Activated CD4-positive, alpha-beta T cell treated with anti-CD3 and anti-CD28 coated beads, Interleukin-2, amount 10 ng/mL, durations not matched to agents 7 days and 5 days (primary cell): ENCODE measurements at regions not wholly inside any gene's neighbourhood (a gene's known extent, or its start where the extent isn't known, plus 50 kb on each side); places are given as distances from the start of the nearest gene placed in this dataset.
"Not testable (repeated sequence)": the region's sequence is repeated elsewhere in the genome, so short reads cannot be mapped to it uniquely, and the experiment has no call there.

ENCODE experiments used
- CTCF ChIA-PET: fragments of 350-600 bp; sonication (Branson Sonifier 250); formaldehyde crosslinking; loops from one replicate; lab custom pipeline; 2021; ENCODE audit warnings: antibody characterized with exemption; lab: Charles Lee
- POLR2A ChIA-PET: fragments of 350-600 bp; sonication (Branson Sonifier 250); formaldehyde crosslinking; loops from one replicate; lab custom pipeline; 2021; ENCODE audit warnings: antibody characterized with exemption; lab: Charles Lee
- DNase-seq: peaks from one replicate; pipeline ENCODE4 v3.0.0-alpha.2; 2020
- H3K27ac Mint-ChIP-seq: one replicate; pipeline ENCODE4 v1.8.0; 2021; ENCODE audit warnings: mild to moderate bottlenecking, moderate library complexity, mixed read lengths
- H3K27me3 Mint-ChIP-seq: one replicate; pipeline ENCODE4 v1.8.0; 2021; ENCODE audit warnings: mixed read lengths
- H3K36me3 Mint-ChIP-seq: one replicate; pipeline ENCODE4 v1.8.0; 2021; ENCODE audit warnings: low read depth, mixed read lengths
- H3K4me1 Mint-ChIP-seq: one replicate; pipeline ENCODE4 v1.8.0; 2021; ENCODE audit warnings: mixed read lengths
- H3K4me3 Mint-ChIP-seq: one replicate; pipeline ENCODE4 v1.8.0; 2021; ENCODE audit warnings: mild to moderate bottlenecking, moderate library complexity, mixed read lengths
- H3K9me3 Mint-ChIP-seq: one replicate; pipeline ENCODE4 v1.8.0; 2021; ENCODE audit warnings: mixed read lengths

DNA sequence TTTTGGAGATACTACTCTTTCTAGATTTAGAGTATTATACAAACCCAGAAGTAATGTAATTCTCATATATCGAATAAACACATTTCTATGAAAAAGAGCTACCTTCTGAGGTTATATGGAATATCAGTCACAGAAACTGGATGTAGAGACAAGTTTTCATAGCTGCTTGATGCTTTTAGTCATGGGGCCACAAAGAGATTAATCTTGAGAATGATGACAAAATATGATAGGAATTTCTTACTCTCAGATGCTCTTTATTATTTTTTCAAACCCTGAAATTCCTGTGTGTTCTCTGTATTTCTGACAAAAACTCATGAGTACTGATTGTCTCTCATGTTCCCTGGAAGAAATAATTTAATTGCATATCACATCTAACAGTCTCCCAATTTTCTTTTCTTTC, 662.5 kb downstream of the RAPGEF2 start:
- Mint-ChIP-seq H3K9me3 (no peaks in the 10 kb centered on the region), H3K4me3 (no peak overlapping the region), H3K36me3 (no peaks in the 10 kb centered on the region), H3K27ac (no peak overlapping the region), H3K4me1 (no peaks in the 10 kb centered on the region), H3K27me3 (no peaks in the 10 kb centered on the region)
- no peak for DNase-seq
- CTCF ChIA-PET: interaction anchor here (1.7 kb wide), 1 partner anchor 12 kb away, joined by 5 read pairs; no protein-coding TSS in a partner anchor
- POLR2A ChIA-PET: no interaction called here

GRCh38 chr4:159766241-159766640, 663.4 kb downstream of the RAPGEF2 start:
- H3K36me3 Mint-ChIP-seq: no peaks in the 10 kb centered on the region
- H3K9me3 Mint-ChIP-seq: no peaks in the 10 kb centered on the region
- POLR2A ChIA-PET: no interaction called here
- H3K4me3 Mint-ChIP-seq: no peak overlapping the region
- CTCF ChIA-PET: interaction anchor here (1.7 kb wide), 1 partner anchor 13 kb away, joined by 5 read pairs; no protein-coding TSS in a partner anchor
- no peak for DNase-seq
- no peak overlapping the region for H3K27ac Mint-ChIP-seq
- no peaks in the 10 kb centered on the region for H3K4me1 Mint-ChIP-seq
- H3K27me3 Mint-ChIP-seq: no peaks in the 10 kb centered on the region

DNA sequence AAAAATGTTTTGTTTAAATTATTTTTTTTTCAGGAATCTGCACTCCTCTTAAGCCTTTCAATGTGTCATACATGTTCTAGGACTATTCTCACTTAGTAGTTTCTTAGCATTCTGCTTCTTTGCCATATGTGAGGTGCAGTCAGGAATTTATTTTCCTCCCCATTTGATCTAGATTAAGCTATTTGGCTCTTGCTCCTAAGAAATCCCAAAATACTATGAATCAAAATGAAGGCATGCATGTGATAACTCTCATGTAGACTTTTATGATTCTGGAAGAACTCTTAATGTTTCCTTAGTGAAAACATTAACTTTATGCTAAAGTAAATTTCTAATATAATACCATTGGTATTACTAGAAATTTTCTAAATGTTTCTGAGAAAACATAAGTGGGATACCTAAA, 664.5 kb downstream of the RAPGEF2 start:
- CTCF ChIA-PET: no interaction called here
- Mint-ChIP-seq H3K27me3 (no peaks in the 10 kb centered on the region), H3K27ac (no peak overlapping the region), H3K9me3 (no peaks in the 10 kb centered on the region), H3K4me1 (no peaks in the 10 kb centered on the region), H3K36me3 (no peaks in the 10 kb centered on the region), H3K4me3 (no peak overlapping the region)
- POLR2A ChIA-PET: no interaction called here
- DNase-seq: no peak

GRCh38 chr4:159768016-159768415, 665.1 kb downstream of the RAPGEF2 start:
- Mint-ChIP-seq H3K9me3 (no peaks in the 10 kb centered on the region), H3K27ac (no peak overlapping the region), H3K27me3 (no peaks in the 10 kb centered on the region), H3K4me3 (no peak overlapping the region), H3K4me1 (no peaks in the 10 kb centered on the region), H3K36me3 (no peaks in the 10 kb centered on the region)
- no peak for DNase-seq
- ChIA-PET POLR2A (no interaction called here), CTCF (no interaction called here)

DNA sequence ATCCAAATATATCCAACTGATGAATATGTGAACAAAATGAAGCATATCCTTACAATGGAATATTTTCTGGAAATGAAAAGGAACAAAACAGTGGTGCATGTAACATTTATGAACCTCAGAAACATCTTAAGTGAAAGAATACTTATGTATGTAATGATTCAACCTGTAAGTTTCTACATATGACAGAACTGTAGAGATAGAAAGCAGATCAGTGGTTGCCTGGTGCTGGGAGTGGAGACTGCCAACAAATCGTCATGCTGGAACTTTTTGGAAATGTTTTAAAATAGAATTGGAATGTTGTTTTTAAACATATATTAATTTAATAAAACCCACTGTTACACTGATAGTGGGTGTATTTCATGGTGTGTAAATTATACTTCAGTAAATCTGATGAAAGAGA, 667.5 kb downstream of the RAPGEF2 start:
- ChIA-PET CTCF (no interaction called here), POLR2A (no interaction called here)
- no peak overlapping the region for H3K27ac Mint-ChIP-seq
- DNase-seq: no peak
- no peaks in the 10 kb centered on the region for H3K27me3 Mint-ChIP-seq
- no peaks in the 10 kb centered on the region for H3K4me1 Mint-ChIP-seq
- H3K36me3 Mint-ChIP-seq: no peaks in the 10 kb centered on the region
- no peak overlapping the region for H3K4me3 Mint-ChIP-seq
- H3K9me3 Mint-ChIP-seq: no peaks in the 10 kb centered on the region

DNA sequence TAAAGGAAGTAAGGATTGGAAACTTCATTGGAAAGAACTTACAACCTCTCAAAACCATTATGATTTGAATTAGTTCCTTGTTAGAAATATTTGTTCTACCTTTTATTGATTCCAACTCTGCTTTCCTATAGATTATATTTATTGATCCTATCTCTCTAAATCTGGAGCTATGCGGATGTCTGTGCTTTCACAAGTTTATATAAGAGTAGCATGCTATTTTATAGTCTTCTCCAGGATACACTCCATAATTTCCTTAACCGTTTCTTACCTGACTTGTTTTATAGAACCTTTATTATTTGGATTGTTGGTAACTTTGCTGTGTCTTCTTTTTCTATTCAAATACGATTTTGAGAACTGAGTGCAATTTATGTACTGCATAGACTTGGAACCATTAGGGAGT, 668.1 kb downstream of the RAPGEF2 start:
- Mint-ChIP-seq H3K27me3 (no peaks in the 10 kb centered on the region), H3K27ac (no peak overlapping the region), H3K4me1 (no peaks in the 10 kb centered on the region), H3K4me3 (no peak overlapping the region), H3K36me3 (no peaks in the 10 kb centered on the region), H3K9me3 (no peaks in the 10 kb centered on the region)
- ChIA-PET POLR2A (no interaction called here), CTCF (no interaction called here)
- no peak for DNase-seq

- POLR2A ChIA-PET: no interaction called here
- H3K36me3 Mint-ChIP-seq: no peaks in the 10 kb centered on the region
- no peaks in the 10 kb centered on the region for H3K4me1 Mint-ChIP-seq
- no peaks in the 10 kb centered on the region for H3K9me3 Mint-ChIP-seq
- H3K27ac Mint-ChIP-seq: no peak overlapping the region
- no peak for DNase-seq
- CTCF ChIA-PET: no interaction called here
- no peaks in the 10 kb centered on the region for H3K27me3 Mint-ChIP-seq
- no peak overlapping the region for H3K4me3 Mint-ChIP-seq
Measured at GRCh38 chr4:159776961-159777360, 674.1 kb downstream of the RAPGEF2 start.

DNA sequence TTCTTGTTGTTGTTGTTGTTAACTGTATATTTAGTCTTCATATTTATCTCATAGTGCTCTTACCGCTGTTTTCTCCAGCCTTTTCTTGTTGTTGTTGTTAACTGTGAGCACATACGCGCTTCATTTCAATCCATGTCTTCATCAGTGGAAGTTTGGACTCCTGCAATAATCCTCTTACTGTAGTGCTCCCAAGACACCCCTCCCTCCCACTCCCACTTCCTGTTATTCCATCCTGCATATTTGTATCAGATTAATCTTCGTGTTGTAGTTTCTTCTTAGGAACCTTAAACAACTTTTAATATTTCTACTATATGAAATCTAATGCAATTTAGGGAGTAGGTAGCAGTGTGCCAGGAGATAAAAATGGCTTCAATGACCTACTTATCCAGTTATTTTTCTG, 674.8 kb downstream of the RAPGEF2 start:
- no peak overlapping the region for H3K27ac Mint-ChIP-seq
- no peaks in the 10 kb centered on the region for H3K36me3 Mint-ChIP-seq
- no peak overlapping the region for H3K4me3 Mint-ChIP-seq
- no peaks in the 10 kb centered on the region for H3K27me3 Mint-ChIP-seq
- H3K9me3 Mint-ChIP-seq: no peaks in the 10 kb centered on the region
- H3K4me1 Mint-ChIP-seq: no peaks in the 10 kb centered on the region
- no peak for DNase-seq
- ChIA-PET POLR2A (no interaction called here), CTCF (no interaction called here)

DNA sequence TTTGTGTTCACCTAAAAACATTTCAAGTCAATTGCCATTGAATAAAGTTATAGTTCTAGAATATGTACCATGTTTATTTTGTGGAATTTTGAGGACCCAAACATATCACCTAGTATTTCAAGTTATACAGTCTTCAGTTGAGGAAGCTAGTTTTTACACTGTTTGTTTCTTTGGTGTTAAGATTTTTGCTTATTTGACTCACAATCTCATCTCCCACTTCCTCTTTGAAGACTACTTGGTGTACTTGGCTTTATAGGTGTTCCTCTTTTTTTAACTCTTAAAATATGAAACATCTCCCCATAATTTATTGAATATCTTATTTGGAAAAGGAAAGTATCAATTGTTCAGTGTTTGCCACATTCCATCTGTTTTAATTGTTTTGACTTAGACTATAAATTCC, 675.4 kb downstream of the RAPGEF2 start:
- Mint-ChIP-seq H3K9me3 (no peaks in the 10 kb centered on the region), H3K27ac (no peak overlapping the region)
- POLR2A ChIA-PET: no interaction called here

GRCh38 chr4:159779716-159780115, 676.8 kb downstream of the RAPGEF2 start:
- CTCF ChIA-PET: no interaction called here
- no peak overlapping the region for H3K27ac Mint-ChIP-seq
- no peaks in the 10 kb centered on the region for H3K27me3 Mint-ChIP-seq
- no peaks in the 10 kb centered on the region for H3K9me3 Mint-ChIP-seq
- no peaks in the 10 kb centered on the region for H3K36me3 Mint-ChIP-seq
- no peak overlapping the region for H3K4me3 Mint-ChIP-seq
- POLR2A ChIA-PET: no interaction called here
- DNase-seq: no peak
- H3K4me1 Mint-ChIP-seq: no peaks in the 10 kb centered on the region

More for the DNA sequence above, 675.4 kb downstream of the RAPGEF2 start:
- H3K27me3 Mint-ChIP-seq: no peaks in the 10 kb centered on the region
- no peak overlapping the region for H3K4me3 Mint-ChIP-seq
- CTCF ChIA-PET: no interaction called here
- no peaks in the 10 kb centered on the region for H3K36me3 Mint-ChIP-seq
- H3K4me1 Mint-ChIP-seq: no peaks in the 10 kb centered on the region
- DNase-seq: no peak

DNA sequence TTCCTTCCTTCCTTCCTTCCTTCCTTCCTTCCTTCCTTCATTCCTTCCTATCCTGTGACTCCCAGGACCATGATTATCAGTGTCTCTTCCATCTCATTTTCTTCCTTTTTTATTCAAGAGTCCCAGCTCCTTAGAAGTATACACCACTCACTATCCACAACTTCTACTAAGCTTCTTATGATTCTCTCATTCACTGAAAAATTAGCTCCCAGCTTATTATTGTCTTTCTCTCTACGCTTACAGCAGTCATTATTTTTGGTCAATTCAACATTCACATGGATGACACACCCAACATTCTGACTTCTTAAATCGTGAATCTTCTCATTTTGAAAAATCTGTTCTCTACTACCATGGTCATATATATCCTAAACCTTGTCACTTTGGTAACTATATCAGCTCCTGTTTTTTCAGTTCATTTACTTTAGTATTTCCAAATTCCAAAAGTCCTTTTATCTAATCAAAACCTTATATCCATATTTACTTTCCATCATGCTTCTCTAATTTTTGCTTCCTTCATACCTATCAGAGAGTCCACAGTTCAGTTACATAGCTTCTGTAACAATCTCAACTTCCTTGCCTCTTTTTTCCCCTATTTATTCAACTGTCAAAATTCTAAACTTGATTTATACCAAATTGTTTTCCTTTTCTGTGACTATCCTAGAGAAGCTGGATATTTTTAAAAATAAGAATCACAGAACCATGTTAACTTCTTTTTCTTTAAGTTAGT, 677.5 kb downstream of the RAPGEF2 start:
- no peaks in the 10 kb centered on the region for H3K4me1 Mint-ChIP-seq
- no peaks in the 10 kb centered on the region for H3K9me3 Mint-ChIP-seq
- no peaks in the 10 kb centered on the region for H3K27me3 Mint-ChIP-seq
- ChIA-PET POLR2A (no interaction called here), CTCF (no interaction called here)
- H3K27ac Mint-ChIP-seq: no peak overlapping the region
- no peaks in the 10 kb centered on the region for H3K36me3 Mint-ChIP-seq
- no peak for DNase-seq
- H3K4me3 Mint-ChIP-seq: no peak overlapping the region

DNA sequence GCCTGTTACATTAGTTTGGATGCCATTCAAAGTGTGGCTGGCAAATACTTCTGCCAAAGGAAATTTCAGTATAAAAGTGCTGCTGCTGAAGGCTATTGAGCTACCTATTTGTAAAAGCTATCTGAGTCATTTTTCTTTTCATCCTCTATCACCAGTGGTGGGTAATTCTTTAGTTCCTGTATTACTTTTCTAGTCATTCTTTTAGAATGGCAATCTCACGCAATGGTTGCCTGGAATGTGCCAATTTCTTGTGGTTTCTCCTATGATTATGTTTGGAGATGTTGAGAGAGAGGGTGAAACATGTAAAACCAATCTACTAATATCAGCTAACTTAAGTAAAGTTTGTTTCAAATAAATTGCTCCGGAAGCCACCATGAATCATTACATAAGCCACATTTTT, 685.0 kb downstream of the RAPGEF2 start:
- Mint-ChIP-seq H3K4me1 (no peaks in the 10 kb centered on the region), H3K36me3 (no peaks in the 10 kb centered on the region), H3K4me3 (no peak overlapping the region), H3K27me3 (no peaks in the 10 kb centered on the region), H3K9me3 (no peaks in the 10 kb centered on the region), H3K27ac (no peak overlapping the region)
- ChIA-PET POLR2A (interaction anchor here (0.7 kb wide), 1 partner anchor 226 kb away, joined by 5 read pairs; no protein-coding TSS in a partner anchor), CTCF (no interaction called here)
- DNase-seq: no peak

- POLR2A ChIA-PET: no interaction called here
Measured at GRCh38 chr4:159791334-159791733, 688.5 kb downstream of the RAPGEF2 start.

DNA sequence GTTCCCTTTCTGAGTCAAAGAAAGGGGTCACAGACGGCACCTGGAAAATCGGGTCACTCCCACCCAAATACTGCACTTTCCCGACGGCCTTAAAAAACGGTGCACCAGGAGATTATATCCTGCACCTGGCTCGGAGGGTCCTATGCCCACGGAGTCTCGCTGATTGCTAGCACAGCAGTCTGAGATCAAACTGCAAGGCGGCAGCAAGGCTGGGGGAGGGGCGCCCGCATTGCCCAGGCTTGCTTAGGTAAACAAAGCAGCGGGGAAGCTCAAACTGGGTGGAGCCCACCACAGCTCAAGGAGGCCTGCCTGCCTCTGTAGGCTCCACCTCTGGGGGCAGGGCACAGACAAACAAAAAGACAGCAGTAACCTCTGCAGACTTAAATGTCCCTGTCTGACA, 701.7 kb downstream of the RAPGEF2 start:
- CTCF ChIA-PET, H3K27ac Mint-ChIP-seq, H3K9me3 Mint-ChIP-seq, H3K4me3 Mint-ChIP-seq, DNase-seq, POLR2A ChIA-PET, H3K27me3 Mint-ChIP-seq, H3K36me3 Mint-ChIP-seq, H3K4me1 Mint-ChIP-seq: not testable (repeated sequence)

More at GRCh38 chr4:159791334-159791733, 688.5 kb downstream of the RAPGEF2 start:
- Mint-ChIP-seq H3K36me3 (no peaks in the 10 kb centered on the region), H3K4me3 (no peak overlapping the region), H3K9me3 (no peaks in the 10 kb centered on the region), H3K27ac (no peak overlapping the region), H3K4me1 (no peaks in the 10 kb centered on the region), H3K27me3 (no peaks in the 10 kb centered on the region)
- CTCF ChIA-PET: no interaction called here
- DNase-seq: no peak
